Liver (tissue), 3 donors: ENCODE measurements at regions not wholly inside any gene's neighbourhood (a gene's known extent, or its start where the extent isn't known, plus 50 kb on each side); places are given as distances from the start of the nearest gene placed in this dataset.

Source experiments
- EGR1 ChIP-seq, 2 donors: IDR thresholded peaks; 2 replicates each; pipeline ENCODE4 v1.6.1; 2016 to 2018; ENCODE audit warnings: antibody characterized with exemption in 2 of 2, low read depth in 2 of 2
- FOXA1 ChIP-seq: IDR thresholded peaks from 2 replicates; pipeline ENCODE4 v1.6.1; 2016; ENCODE audit warnings: antibody characterized with exemption
- HNF4A ChIP-seq, 2 donors: conservative IDR thresholded peaks; 2 replicates each; pipeline ENCODE4 v1.6.1; 2016; ENCODE audit warnings: antibody characterized with exemption in 2 of 2, mild to moderate bottlenecking in 2 of 2
- MAX ChIP-seq: IDR thresholded peaks from 2 replicates; pipeline ENCODE4 v1.6.1; 2016; ENCODE audit warnings: antibody characterized with exemption
- RAD21 ChIP-seq, 2 donors: IDR thresholded peaks; 2 replicates each; pipeline ENCODE4 v1.6.1; 2016; ENCODE audit warnings: antibody characterized with exemption in 2 of 2, mild to moderate bottlenecking in 2 of 2
- REST ChIP-seq: IDR thresholded peaks from 2 replicates; pipeline ENCODE4 v1.6.1; 2016; ENCODE audit warnings: antibody characterized with exemption, mild to moderate bottlenecking
- SP1 ChIP-seq: IDR thresholded peaks from 2 replicates; pipeline ENCODE4 v1.6.1; 2018; ENCODE audit warnings: antibody characterized with exemption, mild to moderate bottlenecking
- TAF1 ChIP-seq: conservative IDR thresholded peaks from 2 replicates; pipeline ENCODE4 v1.6.1; 2016; ENCODE audit warnings: antibody characterized with exemption, mild to moderate bottlenecking
- YY1 ChIP-seq: IDR thresholded peaks from 2 replicates; pipeline ENCODE4 v1.6.1; 2016; ENCODE audit warnings: antibody characterized with exemption, mild to moderate bottlenecking
- TF ChIP-seq, protein P1 (sequence below): fragments of 150-350 bp; IDR thresholded peaks from 2 replicates; pipeline ENCODE4 v1.5.1; 2017; ENCODE audit warnings: improper control_type of control experiment, low read depth, low read length; ENCODE audit not compliant: missing input control
- TF ChIP-seq, protein P2 (sequence below): IDR thresholded peaks from 2 replicates; pipeline ENCODE4 v1.6.1; 2016; ENCODE audit warnings: antibody characterized with exemption
- donor health status: healthy.
- donor health status: healthy.

- TF ChIP-seq REST = no peak
- TF ChIP-seq, protein P1, sequence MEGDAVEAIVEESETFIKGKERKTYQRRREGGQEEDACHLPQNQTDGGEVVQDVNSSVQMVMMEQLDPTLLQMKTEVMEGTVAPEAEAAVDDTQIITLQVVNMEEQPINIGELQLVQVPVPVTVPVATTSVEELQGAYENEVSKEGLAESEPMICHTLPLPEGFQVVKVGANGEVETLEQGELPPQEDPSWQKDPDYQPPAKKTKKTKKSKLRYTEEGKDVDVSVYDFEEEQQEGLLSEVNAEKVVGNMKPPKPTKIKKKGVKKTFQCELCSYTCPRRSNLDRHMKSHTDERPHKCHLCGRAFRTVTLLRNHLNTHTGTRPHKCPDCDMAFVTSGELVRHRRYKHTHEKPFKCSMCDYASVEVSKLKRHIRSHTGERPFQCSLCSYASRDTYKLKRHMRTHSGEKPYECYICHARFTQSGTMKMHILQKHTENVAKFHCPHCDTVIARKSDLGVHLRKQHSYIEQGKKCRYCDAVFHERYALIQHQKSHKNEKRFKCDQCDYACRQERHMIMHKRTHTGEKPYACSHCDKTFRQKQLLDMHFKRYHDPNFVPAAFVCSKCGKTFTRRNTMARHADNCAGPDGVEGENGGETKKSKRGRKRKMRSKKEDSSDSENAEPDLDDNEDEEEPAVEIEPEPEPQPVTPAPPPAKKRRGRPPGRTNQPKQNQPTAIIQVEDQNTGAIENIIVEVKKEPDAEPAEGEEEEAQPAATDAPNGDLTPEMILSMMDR = no peak
- no peak for TF ChIP-seq FOXA1
- TF ChIP-seq TAF1 = no peak
- TF ChIP-seq, protein P2, sequence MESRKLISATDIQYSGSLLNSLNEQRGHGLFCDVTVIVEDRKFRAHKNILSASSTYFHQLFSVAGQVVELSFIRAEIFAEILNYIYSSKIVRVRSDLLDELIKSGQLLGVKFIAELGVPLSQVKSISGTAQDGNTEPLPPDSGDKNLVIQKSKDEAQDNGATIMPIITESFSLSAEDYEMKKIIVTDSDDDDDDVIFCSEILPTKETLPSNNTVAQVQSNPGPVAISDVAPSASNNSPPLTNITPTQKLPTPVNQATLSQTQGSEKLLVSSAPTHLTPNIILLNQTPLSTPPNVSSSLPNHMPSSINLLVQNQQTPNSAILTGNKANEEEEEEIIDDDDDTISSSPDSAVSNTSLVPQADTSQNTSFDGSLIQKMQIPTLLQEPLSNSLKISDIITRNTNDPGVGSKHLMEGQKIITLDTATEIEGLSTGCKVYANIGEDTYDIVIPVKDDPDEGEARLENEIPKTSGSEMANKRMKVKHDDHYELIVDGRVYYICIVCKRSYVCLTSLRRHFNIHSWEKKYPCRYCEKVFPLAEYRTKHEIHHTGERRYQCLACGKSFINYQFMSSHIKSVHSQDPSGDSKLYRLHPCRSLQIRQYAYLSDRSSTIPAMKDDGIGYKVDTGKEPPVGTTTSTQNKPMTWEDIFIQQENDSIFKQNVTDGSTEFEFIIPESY = no peak
- no peak for TF ChIP-seq RAD21 (IDR thresholded peaks at IDR 0.05)
- TF ChIP-seq MAX = no peak
- TF ChIP-seq YY1 = no peak
- no peak for TF ChIP-seq HNF4A (conservative IDR thresholded peaks at IDR 0.05)
- TF ChIP-seq EGR1 (IDR thresholded peaks at IDR 0.05; ENCODE audit: low read depth in 2 of 2) = no peak
- no peak for TF ChIP-seq SP1
Measured at GRCh38 chr11:33413301-33413700, 156.1 kb downstream of the HIPK3 start.
